Thyroid gland (tissue), 4 donors: ENCODE measurements at regions not wholly inside any gene's neighbourhood (a gene's known extent, or its start where the extent isn't known, plus 50 kb on each side); places are given as distances from the start of the nearest gene placed in this dataset.

Experiments used
- DNase-seq, 2 donors: peaks; one replicate each; pipeline ENCODE4 v3.0.0-alpha.2; 2019
- H3K27ac ChIP-seq, 3 donors: fragments of 200-600 bp; sonication (generic); 1 replicate in 2 of 3; 2 replicates in 1 of 3; pipeline ENCODE4 v1.5.1; 2016 to 2019; ENCODE audit warnings: mild to moderate bottlenecking in 1 of 3, moderate library complexity in 1 of 3
- H3K27me3 ChIP-seq: fragments of 200-600 bp; sonication (generic); one replicate; pipeline ENCODE4 v1.5.1; 2019
- H3K36me3 ChIP-seq, 2 donors: fragments of 200-600 bp; sonication (generic); one replicate each; pipeline ENCODE4 v1.5.1; 2016 to 2019
- H3K4me1 ChIP-seq, 2 donors: fragments of 200-600 bp; sonication (generic); one replicate each; pipeline ENCODE4 v1.5.1; 2017 to 2019
- H3K4me3 ChIP-seq, 3 donors: fragments of 200-600 bp; sonication (generic); replicated peaks in 1 of 3; 1 replicate in 2 of 3; 2 replicates in 1 of 3; pipeline ENCODE4 v1.5.1; 2016; ENCODE audit warnings: mild to moderate bottlenecking in 1 of 3
- H3K9me3 ChIP-seq: fragments of 200-600 bp; sonication (generic); one replicate; pipeline ENCODE4 v1.5.1; 2017
- CTCF ChIP-seq, 6 experiments: fragments of 200-600 bp in 3 of 6; fragments of 450-650 bp in 3 of 6; sonication (generic) in 3 of 6; IDR thresholded peaks; one replicate each; pipeline ENCODE4 v1.5.1; 2016 to 2019; ENCODE audit warnings: antibody characterized with exemption in 6 of 6, mild to moderate bottlenecking in 2 of 6, inconsistent platforms in 1 of 6, moderate library complexity in 1 of 6
- POLR2A ChIP-seq, 2 donors: fragments of 450-650 bp; IDR thresholded peaks; one replicate each; pipeline ENCODE4 v1.6.1; 2017; ENCODE audit warnings: antibody characterized with exemption in 2 of 2, mild to moderate bottlenecking in 2 of 2, moderate library complexity in 1 of 2
- WGBS, 2 donors: methylation state at CpG; one replicate each; pipeline ENCODE4 v1.1.5; 2017; 5-methylcytosine and 5-hydroxymethylcytosine counted together
- intact Hi-C: fragments of 100-400 bp; cut with DNase I; formaldehyde crosslinking; loops from one replicate; pipeline ENCODE4 v1.15.1; 2023

GRCh38 chr9:14398473-14398872 is 84.5 kb upstream of the NFIB start:
- Histone ChIP-seq H3K9me3 (no peaks in the 10 kb centered on the region), H3K36me3 (no peaks in the 10 kb centered on the region), H3K27me3 (no peaks in the 10 kb centered on the region), H3K4me1 (no peaks in the 10 kb centered on the region), H3K27ac (no peak overlapping the region), H3K4me3 (no peak overlapping the region)
- TF ChIP-seq CTCF (IDR thresholded peaks at IDR 0.05), result no peak
- TF ChIP-seq POLR2A (IDR thresholded peaks at IDR 0.05), result no peak
- WGBS, 2 donors, result 93 to 97% methylated on average over 8 of the region's 8 CpGs
- intact Hi-C loops, result no loop called here
- DNase-seq, result no peak

GRCh38 chr9:14396171-14396570 is 82.2 kb upstream of the NFIB start:
- no peak overlapping the region for H3K27ac ChIP-seq
- H3K4me3 ChIP-seq, result no peak overlapping the region
- DNase-seq, result no peak
- no peaks in the 10 kb centered on the region for H3K36me3 ChIP-seq
- intact Hi-C loops, result no loop called here
- H3K4me1 ChIP-seq, result no peaks in the 10 kb centered on the region
- no peaks in the 10 kb centered on the region for H3K9me3 ChIP-seq
- WGBS, 2 donors, result 84 to 87% methylated on average over 5 of the region's 5 CpGs
- H3K27me3 ChIP-seq, result no peaks in the 10 kb centered on the region
- TF ChIP-seq CTCF (IDR thresholded peaks at IDR 0.05), result no peak
- TF ChIP-seq POLR2A (IDR thresholded peaks at IDR 0.05), result no peak

- Histone ChIP-seq H3K4me1 (no peaks in the 10 kb centered on the region), H3K9me3 (no peaks in the 10 kb centered on the region), H3K4me3 (no peak overlapping the region), H3K36me3 (no peaks in the 10 kb centered on the region), H3K27ac (no peak overlapping the region), H3K27me3 (no peaks in the 10 kb centered on the region)
- intact Hi-C loops, result no loop called here
- TF ChIP-seq CTCF (IDR thresholded peaks at IDR 0.05) (no peak), POLR2A (IDR thresholded peaks at IDR 0.05) (no peak)
- no peak for DNase-seq
- WGBS, 2 donors, result 91 to 94% methylated on average over 11 of the region's 11 CpGs
Observed at GRCh38 chr9:14395317-14396082, 81.6 kb upstream of the NFIB start.

- no peaks in the 10 kb centered on the region for H3K27me3 ChIP-seq
- TF ChIP-seq POLR2A (IDR thresholded peaks at IDR 0.05) (no peak), CTCF (IDR thresholded peaks at IDR 0.05) (no peak)
- no peak overlapping the region for H3K4me3 ChIP-seq
- WGBS, 2 donors, result 76 to 78% methylated on average over 2 of the region's 2 CpGs
- no peak for DNase-seq
- H3K4me1 ChIP-seq, result no peaks in the 10 kb centered on the region
- no peaks in the 10 kb centered on the region for H3K9me3 ChIP-seq
- intact Hi-C loops, result no loop called here
- no peaks in the 10 kb centered on the region for H3K36me3 ChIP-seq
- no peak overlapping the region for H3K27ac ChIP-seq
Observed at GRCh38 chr9:14393418-14393817, 79.5 kb upstream of the NFIB start.

- no peak overlapping the region for H3K27ac ChIP-seq
- H3K4me3 ChIP-seq, result no peak overlapping the region
- no peak for TF ChIP-seq CTCF (IDR thresholded peaks at IDR 0.05)
- TF ChIP-seq POLR2A (IDR thresholded peaks at IDR 0.05), result no peak
- no peaks in the 10 kb centered on the region for H3K4me1 ChIP-seq
- H3K27me3 ChIP-seq, result no peaks in the 10 kb centered on the region
- intact Hi-C loops, result no loop called here
- no peak for DNase-seq
- H3K9me3 ChIP-seq, result no peaks in the 10 kb centered on the region
- 32 to 35% methylated on average over 3 of the region's 3 CpGs for WGBS, 2 donors
- no peaks in the 10 kb centered on the region for H3K36me3 ChIP-seq
Observed at GRCh38 chr9:14391620-14392019, 77.7 kb upstream of the NFIB start.
